Liver (tissue), 3 donors: ENCODE measurements at regions not wholly inside any gene's neighbourhood (a gene's known extent, or its start where the extent isn't known, plus 50 kb on each side); places are given as distances from the start of the nearest gene placed in this dataset.

Experiments
- JUND ChIP-seq, 2 donors: IDR thresholded peaks; 2 replicates each; pipeline ENCODE4 v1.6.1; 2016; ENCODE audit warnings: antibody characterized with exemption in 2 of 2
- SP1 ChIP-seq: IDR thresholded peaks from 2 replicates; pipeline ENCODE4 v1.6.1; 2018; ENCODE audit warnings: antibody characterized with exemption, mild to moderate bottlenecking
- ZBTB33 ChIP-seq: IDR thresholded peaks from 2 replicates; pipeline ENCODE4 v1.6.1; 2016; ENCODE audit warnings: antibody characterized with exemption
- TF ChIP-seq, protein P1 (sequence below): fragments of 150-350 bp; IDR thresholded peaks from 2 replicates; pipeline ENCODE4 v1.5.1; 2017; ENCODE audit warnings: improper control_type of control experiment, low read depth, low read length; ENCODE audit not compliant: missing input control
- TF ChIP-seq, protein P2 (sequence below): IDR thresholded peaks from 2 replicates; pipeline ENCODE4 v1.6.1; 2016; ENCODE audit warnings: antibody characterized with exemption, mild to moderate bottlenecking
- donor health status: healthy.
- donor health status: healthy.

DNA sequence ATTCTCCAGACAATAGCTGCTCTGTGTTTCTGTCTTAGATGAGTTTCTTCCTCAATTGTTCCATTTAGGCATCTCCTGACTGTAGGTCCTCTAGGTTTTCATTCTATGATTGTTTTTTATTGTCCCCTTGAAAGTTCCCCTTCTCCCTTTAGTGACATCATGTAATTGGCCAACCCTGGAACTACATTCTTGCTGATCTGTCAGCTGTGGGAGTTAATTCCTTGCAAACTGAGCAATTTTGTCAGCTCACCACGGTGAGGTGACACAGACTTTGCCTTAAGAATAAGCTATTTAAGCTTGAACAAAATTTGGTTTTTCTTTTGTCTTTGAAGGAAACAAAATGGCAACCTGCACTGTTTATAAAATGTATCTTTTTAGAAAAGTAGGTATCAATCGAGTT, 95.9 kb downstream of the TXNL1 start:
- TF ChIP-seq ZBTB33 (no peak), JUND (IDR thresholded peaks at IDR 0.05) (no peak), SP1 (no peak)
- TF ChIP-seq, protein P1, sequence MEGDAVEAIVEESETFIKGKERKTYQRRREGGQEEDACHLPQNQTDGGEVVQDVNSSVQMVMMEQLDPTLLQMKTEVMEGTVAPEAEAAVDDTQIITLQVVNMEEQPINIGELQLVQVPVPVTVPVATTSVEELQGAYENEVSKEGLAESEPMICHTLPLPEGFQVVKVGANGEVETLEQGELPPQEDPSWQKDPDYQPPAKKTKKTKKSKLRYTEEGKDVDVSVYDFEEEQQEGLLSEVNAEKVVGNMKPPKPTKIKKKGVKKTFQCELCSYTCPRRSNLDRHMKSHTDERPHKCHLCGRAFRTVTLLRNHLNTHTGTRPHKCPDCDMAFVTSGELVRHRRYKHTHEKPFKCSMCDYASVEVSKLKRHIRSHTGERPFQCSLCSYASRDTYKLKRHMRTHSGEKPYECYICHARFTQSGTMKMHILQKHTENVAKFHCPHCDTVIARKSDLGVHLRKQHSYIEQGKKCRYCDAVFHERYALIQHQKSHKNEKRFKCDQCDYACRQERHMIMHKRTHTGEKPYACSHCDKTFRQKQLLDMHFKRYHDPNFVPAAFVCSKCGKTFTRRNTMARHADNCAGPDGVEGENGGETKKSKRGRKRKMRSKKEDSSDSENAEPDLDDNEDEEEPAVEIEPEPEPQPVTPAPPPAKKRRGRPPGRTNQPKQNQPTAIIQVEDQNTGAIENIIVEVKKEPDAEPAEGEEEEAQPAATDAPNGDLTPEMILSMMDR: no peak
- TF ChIP-seq, protein P2, sequence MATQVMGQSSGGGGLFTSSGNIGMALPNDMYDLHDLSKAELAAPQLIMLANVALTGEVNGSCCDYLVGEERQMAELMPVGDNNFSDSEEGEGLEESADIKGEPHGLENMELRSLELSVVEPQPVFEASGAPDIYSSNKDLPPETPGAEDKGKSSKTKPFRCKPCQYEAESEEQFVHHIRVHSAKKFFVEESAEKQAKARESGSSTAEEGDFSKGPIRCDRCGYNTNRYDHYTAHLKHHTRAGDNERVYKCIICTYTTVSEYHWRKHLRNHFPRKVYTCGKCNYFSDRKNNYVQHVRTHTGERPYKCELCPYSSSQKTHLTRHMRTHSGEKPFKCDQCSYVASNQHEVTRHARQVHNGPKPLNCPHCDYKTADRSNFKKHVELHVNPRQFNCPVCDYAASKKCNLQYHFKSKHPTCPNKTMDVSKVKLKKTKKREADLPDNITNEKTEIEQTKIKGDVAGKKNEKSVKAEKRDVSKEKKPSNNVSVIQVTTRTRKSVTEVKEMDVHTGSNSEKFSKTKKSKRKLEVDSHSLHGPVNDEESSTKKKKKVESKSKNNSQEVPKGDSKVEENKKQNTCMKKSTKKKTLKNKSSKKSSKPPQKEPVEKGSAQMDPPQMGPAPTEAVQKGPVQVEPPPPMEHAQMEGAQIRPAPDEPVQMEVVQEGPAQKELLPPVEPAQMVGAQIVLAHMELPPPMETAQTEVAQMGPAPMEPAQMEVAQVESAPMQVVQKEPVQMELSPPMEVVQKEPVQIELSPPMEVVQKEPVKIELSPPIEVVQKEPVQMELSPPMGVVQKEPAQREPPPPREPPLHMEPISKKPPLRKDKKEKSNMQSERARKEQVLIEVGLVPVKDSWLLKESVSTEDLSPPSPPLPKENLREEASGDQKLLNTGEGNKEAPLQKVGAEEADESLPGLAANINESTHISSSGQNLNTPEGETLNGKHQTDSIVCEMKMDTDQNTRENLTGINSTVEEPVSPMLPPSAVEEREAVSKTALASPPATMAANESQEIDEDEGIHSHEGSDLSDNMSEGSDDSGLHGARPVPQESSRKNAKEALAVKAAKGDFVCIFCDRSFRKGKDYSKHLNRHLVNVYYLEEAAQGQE: no peak
